ENCODE measurements at regions not wholly inside any gene's neighbourhood (a gene's known extent, or its start where the extent isn't known, plus 50 kb on each side); places are given as distances from the start of the nearest gene placed in this dataset.
"Not testable (repeated sequence)": the region's sequence is repeated elsewhere in the genome, so short reads cannot be mapped to it uniquely, and the experiment has no call there.

- DNase-seq, result peak; percentile 2
These were observed 635.0 kb downstream of the RPIA start for GRCh38 chr2:89326455-89326854.

GRCh38 chr2:89328790-89329189 lies 637.3 kb downstream of the RPIA start:
- not testable (repeated sequence) for DNase-seq

Data from activated CD4-positive, alpha-beta T cell treated with anti-CD3 and anti-CD28 coated beads for 48 hours (primary cell).